NCI-H1436 (cell line): ENCODE measurements at regions not wholly inside any gene's neighbourhood (a gene's known extent, or its start where the extent isn't known, plus 50 kb on each side); places are given as distances from the start of the nearest gene placed in this dataset.
"Not testable (repeated sequence)": the region's sequence is repeated elsewhere in the genome, so short reads cannot be mapped to it uniquely, and the experiment has no call there.

Source experiments
- DNase-seq: peaks from one replicate; lab custom pipeline; 2025; lab: John Stamatoyannopoulos, UW

DNA sequence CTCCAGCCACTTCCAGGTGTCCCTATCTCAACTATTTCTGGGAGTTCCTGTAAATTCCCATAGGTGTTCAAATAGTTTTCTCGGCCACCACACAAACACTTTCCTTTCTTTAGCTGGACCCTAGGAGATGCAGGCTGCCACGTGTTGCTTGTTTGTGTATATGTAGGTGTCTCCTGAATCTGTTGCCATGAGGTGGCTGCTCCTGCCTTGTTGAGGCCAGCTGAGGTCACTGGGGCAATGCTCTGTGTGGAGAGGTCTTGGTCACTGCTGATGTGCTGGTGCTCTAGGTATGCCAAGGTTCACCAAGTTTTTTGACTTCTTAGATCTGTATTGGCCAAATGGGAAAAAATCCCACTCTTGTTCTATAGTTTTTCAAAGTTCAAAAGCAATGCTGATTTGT lies 132.5 kb upstream of the CHD1 start:
- DNase-seq = no peak

DNA sequence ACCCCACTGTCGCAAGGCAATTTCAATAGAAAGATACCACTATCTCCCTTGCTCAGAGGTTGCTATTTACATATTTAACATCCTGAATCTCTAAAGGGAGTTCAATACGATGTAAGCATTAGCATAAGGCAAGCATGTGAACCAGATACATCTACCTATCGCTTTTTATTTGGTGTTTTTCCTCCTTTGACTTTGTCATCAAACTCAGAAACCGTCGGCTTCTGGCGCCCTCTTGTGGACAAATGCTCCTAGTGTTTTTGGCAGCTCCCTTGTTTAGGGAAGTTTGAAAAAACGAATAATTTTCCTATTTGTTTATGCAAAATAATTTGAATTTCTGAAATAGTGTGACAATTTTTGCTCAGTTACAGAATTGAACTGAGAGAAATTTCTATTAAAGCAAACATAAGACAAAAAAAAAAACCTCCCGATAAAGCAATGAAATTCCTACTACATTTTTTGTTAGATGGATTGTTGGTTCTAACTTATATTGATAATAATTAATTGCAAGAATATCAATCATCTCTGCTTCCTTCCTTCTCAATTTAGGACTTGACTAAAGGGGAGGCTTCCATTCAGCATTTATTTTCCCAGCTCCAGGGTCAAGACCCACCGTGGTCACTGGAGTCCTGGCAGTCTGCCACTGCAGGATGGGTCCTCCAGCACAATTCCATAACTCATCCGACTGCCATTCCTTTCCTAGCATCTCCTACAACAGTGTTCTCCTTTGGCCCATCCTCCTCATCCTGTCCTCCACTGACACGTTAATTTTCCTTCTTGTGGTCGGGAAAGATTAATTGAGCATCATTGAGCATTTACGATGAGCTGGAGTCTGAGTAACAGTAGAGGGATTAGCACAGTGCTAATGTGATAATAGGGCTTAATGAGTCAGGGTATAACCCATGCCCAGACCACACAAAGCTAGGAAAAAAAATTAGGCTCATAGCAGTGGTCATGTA lies 131.8 kb upstream of the CHD1 start:
- peak; percentile 59 for DNase-seq

GRCh38 chr5:99059685-99060084 lies 130.9 kb upstream of the CHD1 start:
- no peak for DNase-seq

GRCh38 chr5:99058466-99058865 lies 129.7 kb upstream of the CHD1 start:
- DNase-seq = no peak

DNA sequence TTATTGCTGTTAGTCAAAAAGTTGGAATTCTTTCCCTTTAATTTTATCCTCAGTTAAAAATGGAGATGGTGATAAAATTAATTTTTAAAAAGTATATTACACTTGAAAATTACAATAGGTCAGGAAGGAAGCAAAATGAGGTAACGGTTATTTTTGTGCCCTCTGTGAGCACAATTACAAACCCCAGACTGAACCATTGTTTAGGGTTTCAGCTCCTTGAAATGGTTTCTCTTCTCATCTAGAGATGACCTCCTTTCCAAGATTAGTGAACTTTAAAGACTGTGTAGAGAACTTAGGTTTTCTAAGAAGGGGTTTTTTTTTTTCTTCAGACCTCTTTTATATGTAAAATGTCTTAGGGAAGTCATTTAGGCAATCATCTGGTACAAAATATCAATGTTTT lies 126.2 kb upstream of the CHD1 start:
- no peak for DNase-seq

GRCh38 chr5:99045871-99046270 lies 117.1 kb upstream of the CHD1 start:
- DNase-seq = no peak

- not testable (repeated sequence) for DNase-seq
Measured at GRCh38 chr5:99043257-99043656, 114.5 kb upstream of the CHD1 start.

DNA sequence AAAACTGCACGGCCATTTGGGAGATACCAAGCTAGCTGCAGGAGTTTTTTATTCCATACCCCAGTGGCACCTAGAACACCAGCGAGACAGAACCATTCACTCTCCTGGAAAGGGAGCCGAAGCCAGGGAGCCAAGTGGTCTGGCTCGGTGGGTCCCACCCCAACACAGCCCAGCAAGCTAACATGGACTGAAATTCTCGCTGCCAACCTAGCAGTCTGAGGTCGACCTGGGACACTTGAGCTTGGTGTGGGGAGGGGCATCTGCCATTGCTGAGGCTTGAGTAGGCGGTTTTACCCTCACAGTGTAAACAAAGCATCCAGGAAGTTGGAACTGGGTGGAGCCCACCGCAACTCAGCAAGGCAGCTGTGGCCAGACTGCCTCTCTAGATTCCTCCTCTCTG lies 108.9 kb upstream of the CHD1 start:
- DNase-seq = no peak

DNA sequence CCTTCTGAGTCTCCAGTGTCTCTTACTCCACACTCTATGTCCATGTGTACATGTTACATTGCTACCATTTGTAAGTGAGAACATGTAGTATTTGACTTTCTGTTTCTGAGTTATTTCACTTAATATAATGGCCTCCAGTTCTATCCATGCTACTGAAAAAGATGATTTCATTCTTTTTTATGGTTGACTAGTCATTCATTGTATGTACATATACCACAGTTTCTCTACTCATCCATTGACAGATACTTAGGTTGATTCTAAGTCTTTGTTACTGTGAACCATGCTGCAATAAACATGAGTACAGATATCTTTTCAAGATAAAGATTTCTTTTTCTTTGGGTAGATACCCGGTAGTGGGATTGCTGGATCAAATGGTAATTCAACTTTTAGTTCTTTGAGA lies 107.1 kb upstream of the CHD1 start:
- DNase-seq = no peak

GRCh38 chr5:99034336-99034735 lies 105.5 kb upstream of the CHD1 start:
- no peak for DNase-seq

DNA sequence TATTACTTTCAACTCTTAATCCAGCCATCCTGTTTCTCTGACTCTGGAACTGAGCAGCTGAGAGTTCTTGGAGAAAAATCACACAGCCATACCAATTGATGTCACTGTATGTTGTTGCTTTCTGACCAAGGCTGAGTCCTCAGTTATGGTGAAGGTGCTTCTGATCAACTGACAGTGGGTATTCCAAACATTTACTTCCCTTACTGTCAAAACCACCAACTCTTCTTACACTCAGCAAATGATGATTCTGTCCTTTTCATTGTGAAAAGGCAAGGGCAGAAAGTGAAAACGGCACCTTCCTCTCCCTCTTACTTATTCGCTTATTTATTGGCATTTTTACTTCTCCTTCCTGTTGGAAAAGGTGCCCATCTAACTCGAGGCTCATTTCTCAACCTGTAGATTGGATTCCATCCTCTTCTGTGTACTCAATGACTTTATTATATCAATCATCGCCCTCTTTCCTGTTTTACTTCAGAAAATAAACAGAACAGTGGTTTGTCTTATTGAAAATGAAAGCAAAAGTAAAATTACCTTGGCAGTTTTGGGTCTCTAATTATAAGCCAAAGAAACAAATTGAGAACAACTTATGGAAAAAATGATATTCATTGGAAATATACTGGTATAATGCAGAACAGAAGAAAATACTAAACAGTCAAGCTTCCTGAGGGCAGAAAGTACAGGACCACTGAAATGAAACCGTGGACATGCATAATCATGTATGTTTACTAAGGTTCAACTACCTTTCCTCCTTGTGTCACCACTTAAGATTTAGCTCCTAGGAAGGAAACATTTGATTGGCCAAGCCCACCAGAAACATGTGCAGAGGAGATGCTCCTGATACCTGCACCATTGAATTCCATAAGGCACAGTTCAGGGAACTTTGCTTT lies 104.5 kb upstream of the CHD1 start:
- DNase-seq = no peak

GRCh38 chr5:99032234-99033013 lies 103.6 kb upstream of the CHD1 start:
- DNase-seq = no peak

DNA sequence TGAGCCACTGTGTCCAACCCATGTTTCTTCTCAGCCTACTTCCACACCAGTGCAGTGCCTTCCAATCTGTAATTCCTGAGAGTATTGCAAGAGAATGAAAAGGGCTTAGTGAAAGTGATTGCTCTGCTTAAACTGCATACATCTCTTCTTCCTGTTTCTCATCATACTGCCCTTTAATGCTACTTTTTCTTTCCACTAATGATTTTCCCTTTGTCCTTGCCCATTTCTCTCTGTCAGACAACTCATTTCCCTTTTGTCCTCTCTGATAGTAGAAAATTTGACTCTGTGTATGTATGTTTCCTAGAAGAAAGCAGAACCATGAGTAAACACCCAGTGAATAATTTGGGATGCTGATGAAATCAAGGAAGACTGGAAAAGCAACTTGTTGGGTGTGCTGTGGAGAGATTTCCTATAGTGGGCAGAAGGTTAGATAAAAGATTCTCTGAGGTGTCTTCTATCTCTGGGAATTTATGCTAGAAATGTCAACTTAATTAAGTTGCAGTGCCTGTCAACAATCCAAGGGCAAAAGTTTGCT lies 102.2 kb upstream of the CHD1 start:
- DNase-seq = no peak

DNA sequence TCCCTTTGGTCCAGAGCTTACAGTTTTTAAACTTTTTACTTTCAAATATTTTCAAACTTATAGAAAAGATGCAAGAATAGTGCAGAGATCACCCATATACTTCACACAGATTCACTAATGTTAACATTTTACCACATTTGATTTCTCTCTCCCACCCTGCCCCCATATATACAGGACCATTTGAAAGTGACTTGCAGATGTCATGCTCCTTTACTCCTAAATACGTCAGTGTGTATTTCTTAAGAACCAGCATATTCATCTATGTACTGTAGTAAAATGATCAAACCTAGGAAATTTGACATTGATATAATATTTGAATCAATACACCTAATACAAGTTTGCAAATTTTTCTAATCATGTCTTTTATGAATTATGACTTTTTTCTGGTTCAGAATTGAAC lies 100.4 kb upstream of the CHD1 start:
- no peak for DNase-seq

GRCh38 chr5:99028170-99028569 lies 99.4 kb upstream of the CHD1 start:
- not testable (repeated sequence) for DNase-seq

DNA sequence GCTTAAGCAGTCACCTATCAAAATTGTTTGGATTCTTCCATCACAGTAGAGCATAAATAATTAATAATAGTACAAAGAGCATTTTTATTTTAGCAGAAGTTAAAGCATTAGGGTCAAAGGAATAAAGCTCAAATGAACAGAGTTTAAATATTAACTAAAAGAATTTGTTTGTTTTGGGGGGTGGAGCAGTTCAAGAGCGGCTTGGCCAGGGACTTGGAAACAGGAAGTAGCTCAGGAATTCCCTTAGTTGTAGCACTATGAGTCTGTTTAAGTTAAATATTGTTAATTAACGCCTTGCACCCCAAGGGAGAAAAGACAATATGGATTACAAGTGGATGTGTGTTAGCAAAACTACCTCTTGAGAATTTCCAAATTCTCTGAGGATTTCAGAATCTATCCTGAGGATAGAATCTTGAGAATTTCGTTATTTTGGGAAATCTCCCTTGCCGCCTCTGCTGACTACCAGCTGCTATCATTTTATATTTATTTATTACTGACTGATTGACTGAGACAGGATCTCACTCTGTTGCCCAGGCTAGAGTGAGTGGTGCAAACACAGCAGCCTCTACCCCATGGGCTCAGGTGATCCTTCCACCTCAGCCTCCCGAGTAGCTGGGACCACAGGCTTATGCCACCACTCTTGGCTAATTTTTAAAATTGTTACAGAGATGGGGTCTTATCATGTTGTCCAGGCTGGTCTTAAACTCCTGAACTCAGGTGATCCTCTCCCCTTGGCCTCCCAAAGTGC lies 96.7 kb upstream of the CHD1 start:
- DNase-seq = no peak

DNA sequence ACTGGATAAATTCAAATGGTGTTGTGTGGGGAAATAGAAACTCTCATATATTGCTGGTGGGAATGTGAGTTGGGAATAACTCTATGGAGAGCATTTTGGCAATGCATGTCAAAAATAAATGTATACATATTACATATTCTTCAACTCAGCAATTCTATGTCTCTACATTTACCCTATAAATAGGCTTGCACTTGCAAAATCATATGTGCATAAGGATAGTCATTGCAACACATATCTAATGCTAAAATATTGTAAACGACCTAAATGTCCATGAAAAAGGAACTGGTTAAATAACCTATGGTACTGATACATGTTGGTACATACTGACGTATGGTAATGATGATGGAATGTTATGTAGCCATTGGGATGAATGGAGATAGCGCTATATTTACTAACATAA lies 94.5 kb upstream of the CHD1 start:
- no peak for DNase-seq

GRCh38 chr5:99022250-99022649 lies 93.4 kb upstream of the CHD1 start:
- DNase-seq = no peak

DNA sequence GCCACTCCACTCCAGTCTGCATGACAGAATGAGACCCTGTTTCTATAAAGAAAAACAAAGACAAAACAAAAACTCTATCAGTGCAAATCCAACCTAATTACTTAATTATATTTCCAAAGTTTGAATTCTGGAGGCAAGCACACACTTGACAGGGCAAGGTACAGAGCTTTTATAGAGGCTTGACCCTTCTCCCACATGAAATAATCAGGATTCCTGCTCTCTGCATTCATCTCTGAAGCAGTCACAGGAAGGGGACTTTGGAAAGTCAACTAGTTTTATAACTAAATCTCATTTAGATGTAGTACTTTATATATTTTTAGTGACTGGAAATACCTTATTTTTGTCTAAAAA lies 91.9 kb upstream of the CHD1 start:
- DNase-seq = no peak

DNA sequence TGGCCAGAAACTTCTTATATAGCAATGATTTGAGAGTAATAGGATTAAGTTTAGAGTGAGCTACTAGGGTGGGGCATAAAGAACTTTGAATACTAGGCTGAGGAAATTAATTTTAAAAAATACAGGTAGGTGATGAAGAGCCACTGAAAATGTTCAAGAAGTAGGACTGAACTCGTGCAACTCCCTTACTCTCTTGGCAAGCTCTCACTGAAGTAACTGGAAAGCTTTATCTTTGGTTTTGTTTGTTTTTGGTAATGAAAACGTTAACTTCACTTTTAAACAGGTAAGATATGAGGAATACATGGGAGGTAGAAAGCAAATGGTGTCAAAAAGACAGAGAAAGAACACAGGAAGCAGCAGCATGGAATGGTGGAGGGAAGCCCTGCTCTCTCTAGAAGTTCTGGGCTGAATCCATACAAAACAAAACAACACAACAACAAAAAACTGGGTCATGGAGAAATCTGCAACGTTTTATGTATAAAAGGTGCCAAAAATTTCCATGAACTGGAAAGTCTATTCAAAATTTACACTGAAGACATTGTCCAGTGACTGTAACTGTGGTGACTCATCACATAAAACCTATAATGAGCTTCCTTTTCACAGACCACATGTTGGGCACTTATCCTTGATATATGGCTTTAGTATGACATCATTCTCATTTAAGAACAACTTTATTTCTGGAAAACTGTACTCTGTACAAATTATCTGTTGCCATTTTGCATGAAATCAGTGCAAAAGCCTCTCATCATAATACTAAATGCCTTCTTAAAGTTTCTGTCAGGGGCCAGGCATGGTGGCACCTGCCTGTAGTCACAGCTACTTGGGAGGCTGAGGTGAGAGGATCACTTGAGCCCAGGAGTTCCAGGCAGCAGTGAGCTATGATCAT lies 91.2 kb upstream of the CHD1 start:
- no peak for DNase-seq
